HuH-7 (cell line): ENCODE measurements at regions not wholly inside any gene's neighbourhood (a gene's known extent, or its start where the extent isn't known, plus 50 kb on each side); places are given as distances from the start of the nearest gene placed in this dataset.
"Not testable (repeated sequence)": the region's sequence is repeated elsewhere in the genome, so short reads cannot be mapped to it uniquely, and the experiment has no call there.

Source experiments
- DNase-seq: peaks from one replicate; pipeline ENCODE4 v3.0.0; 2011; ENCODE audit warnings: low spot score

DNA sequence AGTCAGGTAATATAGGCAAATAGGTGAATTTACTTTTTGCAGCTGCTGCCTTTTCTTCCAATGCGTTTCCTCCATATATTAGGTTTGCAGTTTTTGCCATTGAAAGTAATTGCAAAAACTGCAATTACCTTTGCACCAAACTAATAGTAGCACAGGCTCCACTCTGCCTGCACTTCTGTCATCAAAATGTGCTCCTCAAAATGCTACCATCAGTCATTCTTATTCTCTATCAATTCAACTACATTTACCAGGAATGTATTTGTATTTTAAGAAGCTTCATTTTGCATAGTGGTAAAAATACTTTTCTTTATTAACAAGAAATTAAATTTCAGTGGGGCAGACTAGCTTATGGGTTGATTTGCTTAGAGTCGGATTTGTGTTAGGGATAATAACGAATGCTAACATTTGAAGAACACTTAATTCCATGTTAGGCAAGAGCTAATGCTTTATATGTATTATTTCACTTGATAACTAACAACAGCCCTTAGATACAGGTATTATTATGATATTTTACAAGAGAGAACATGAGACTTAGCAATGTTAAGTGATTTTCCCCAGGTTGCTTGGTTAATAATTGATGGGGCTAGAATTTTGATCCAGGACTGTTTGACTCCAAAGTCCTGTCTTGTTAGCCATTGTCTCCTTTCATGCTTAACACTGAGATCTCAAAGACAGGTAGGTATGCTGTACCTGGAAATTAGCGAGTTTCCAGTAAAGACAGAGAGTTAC, 300.4 kb downstream of the MAN2A1 start:
- peak; percentile 20 for DNase-seq

DNA sequence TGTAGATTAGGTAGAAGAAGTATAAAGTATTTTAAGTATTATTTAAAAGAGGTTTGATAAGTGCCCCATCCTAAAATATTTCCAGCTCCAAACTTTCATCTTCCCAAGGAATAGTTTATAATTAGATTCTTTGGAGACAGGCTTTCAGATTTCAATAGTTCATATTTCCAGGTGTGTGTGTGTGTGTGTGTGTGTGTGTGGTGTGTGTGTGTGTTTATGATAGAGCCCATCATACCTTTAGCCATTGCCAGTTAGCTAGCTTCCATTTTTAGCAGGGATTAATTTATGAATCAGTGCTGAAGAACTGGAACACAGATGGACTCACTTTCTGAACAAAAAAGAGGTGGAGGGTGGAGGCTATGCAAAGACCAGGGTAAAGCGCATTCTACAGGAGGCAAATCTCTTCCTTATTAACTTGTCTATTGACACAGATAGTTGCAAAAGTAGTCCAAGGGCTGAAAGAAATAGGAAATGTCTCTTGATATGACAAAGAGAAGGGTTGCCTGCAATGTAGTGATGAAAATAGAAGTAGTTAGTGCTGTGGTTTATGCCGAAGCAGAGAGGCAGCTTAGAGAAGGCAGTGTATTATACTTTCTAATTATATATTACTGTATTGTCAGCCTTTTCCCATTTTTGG, 301.1 kb downstream of the MAN2A1 start:
- no peak for DNase-seq

DNA sequence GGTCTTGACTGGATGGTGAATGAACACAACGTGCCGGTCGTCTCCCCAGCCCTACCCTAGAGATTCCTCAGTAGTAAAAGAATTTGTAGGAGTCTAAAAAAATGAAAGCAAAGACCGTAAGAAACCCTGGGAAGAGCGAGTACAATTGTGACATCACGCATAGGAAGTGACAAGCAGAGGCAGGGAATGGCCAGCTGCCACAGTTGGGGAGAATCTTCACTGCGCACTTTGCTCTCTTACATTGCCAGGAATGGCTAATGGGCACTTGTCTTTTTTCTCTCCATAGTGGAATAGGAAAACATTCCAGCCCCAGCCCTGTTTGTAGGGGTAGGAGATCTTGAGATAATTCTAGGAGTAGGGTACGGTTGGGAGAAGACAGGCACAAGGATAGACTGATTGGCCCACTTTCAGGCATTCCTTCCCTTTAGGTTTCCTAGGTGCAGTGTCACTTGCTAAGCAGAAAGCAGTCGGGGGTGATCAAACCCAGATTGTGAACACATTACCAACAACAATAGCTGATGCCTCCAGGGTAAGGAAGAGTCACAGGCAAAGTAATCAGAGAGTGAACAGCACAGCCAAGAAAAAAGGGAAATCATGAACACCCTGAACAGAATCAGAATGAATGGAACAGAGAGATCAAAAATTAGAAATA, 302.7 kb downstream of the MAN2A1 start:
- DNase-seq: no peak

DNA sequence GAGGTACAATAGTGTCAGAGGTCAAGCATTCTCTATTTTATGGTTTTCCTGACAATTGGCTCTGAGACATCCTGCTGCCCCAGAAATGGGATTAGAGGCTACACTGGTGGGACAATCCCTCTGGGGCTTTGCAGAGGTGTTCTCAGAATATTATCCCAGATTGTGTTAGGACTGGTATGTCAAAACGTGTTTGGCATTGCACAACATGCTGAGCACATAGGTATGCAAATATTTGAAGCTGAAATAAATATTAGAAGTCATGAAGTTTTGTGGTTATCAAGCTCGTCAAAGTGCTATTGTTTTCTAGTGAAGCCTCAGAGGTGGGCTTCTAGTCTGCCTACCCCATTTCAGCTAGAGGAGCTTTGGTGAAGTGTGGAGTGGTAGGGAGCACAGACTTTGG, 304.4 kb downstream of the MAN2A1 start:
- no peak for DNase-seq

DNA sequence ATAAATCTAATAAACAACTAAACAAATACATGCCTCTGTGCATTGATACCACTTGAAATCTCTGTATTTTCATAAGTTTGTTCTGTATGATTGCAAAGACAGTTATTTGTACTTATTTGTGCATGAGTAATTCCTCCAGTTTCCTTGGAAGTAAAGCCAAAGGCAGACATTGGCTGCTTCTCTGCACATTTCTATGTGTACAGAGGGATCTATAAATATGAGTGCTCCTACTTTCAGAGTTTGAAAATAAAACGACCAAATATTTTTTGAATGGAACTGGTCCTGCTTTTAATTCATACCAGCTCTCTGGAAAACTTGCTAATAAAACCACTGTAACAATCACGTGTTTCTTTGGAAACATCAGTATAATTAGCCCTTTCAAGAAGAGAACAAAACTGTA, 306.5 kb downstream of the MAN2A1 start:
- no peak for DNase-seq

DNA sequence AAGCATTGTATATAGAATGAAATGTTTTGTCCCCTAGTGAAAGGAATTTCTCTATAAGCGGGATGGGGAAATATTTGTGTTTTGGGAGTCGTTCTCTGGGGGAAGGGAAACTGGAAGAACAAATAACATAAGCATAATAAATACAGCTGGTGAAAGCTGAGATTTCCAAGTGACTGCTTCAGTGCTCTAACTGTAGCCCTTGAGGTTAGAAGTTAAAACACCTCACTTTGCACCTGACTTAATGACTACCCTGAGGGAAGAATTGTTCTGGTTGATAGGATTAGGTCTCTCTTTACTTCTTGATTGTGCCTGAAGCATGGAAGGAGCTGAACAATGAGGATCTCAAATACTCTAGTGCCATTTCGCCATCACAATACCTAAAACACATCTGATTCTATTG, 307.4 kb downstream of the MAN2A1 start:
- DNase-seq: no peak

DNA sequence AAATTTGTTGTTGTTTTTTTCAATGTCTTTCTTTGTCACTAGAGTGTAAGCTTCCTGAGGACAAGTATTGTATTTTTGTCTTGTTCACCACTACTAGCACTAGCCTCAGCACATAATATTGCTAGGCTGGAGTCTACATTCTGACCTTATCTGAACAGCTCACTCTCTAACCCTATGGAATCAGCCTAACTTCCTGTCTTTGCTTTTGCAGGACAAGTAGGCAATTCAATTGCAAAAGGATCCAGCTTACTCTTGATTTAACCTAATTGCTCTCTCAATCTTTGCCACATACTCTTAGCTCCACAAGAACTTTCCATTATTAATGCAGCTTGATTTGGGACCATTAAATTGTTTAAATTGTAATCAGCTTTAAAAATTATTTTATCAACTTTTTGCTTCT, 308.5 kb downstream of the MAN2A1 start:
- DNase-seq: no peak

DNA sequence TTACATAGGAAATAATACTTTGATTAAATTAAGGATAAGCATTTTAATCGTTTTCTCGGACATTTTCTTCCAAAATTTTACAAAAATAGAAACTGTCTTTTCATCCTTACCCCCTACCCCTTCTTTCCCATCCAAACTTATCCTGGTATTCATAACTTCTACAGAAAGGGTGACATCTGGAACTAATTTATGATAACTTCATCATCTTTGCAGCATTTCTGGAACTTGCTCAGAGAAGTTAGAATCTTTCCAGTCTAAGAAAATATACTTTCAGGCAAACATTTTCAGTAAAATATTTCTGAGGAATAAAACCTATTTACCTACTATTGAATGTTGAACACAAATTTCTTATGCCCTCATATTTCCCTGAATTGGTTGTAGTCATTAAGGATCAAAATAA, 309.0 kb downstream of the MAN2A1 start:
- no peak for DNase-seq

DNA sequence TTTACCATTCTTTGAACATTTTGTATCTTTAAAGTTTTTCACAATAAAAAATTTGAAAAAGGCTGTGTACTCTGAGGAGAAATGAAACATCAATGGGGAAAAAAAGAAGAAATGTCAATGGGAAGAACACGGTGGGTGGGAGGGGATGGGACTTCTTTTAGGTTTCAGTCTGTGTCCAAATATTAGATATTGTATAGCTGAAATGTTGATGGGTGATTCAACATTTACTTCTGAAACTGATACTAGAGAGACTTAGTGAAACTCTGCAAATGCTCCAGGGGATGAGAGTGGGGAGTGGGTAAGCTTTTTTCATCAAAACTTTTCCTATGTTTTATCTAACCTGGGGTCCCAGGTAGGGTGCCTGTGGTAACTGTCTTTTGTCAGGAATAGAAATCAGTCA, 311.9 kb downstream of the MAN2A1 start:
- DNase-seq: no peak

DNA sequence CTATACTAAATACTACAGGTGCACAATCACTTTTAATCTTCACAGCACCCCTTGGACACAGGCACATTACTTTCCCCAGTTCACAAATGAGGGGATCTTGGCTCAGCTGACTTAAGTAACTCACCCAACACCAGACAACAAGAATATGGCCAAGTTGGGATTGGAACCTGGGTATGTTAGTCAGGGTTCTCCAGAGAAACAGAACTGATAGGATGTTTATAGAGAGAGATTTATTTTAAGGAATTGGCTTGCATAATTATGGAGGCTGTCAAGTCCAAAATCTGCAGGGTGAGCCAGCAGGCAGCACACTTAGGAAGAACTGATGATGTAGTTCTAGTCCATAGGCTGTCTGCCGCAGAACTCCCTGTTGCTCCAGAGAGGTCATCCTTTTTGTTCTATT, 312.9 kb downstream of the MAN2A1 start:
- DNase-seq: no peak

DNA sequence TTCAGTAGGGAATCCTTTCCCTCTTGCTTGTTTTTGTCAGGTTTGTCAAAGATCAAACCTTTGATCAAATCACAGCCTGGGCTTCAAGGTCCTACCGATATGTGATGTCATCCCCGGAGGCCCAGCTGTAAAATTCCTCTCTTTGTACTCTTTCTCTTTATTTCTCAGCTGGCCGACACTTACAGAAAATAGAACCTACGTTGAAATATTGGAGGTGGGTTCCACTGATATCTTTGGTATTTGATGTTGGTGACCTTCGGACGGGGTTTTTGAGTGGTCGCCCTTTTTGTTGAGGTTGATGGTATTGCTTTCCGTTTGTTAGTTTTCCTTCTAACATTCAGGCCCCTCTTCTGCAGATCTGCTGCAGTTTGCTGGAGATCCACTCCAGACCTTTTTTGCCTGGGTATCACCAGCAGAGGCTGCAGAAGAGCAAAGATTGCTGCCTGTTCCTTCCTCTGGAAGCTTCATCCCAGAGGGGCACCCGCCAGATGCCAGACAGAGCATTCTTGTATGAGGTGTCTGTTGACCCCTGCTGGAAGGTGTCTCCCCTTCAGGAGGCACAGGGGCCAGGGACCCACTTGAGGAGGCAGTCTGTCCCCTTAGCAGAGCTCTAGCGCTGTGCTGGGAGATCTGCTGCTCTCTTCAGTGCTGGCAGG, 316.3 kb downstream of the MAN2A1 start:
- DNase-seq: not testable (repeated sequence)

DNA sequence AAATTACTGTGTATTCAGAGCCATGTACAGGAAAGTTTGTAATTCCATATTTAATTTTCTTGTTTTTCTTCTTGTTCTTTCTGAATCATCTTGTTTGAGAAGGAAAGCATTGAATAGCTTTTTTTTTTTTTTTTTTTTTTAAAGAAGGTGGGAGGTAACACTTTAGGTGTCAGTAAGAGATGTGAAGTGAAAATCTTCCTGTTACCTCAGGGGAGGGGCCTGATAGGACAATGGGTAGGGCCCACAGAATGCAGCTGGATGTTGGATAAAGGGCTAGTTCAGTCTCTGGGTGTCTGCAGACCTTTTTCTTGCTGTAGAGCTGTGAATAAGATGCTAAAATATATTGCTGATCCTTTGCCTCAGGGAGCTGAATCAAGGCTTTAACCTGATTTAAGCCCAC, 317.4 kb downstream of the MAN2A1 start:
- DNase-seq: no peak

DNA sequence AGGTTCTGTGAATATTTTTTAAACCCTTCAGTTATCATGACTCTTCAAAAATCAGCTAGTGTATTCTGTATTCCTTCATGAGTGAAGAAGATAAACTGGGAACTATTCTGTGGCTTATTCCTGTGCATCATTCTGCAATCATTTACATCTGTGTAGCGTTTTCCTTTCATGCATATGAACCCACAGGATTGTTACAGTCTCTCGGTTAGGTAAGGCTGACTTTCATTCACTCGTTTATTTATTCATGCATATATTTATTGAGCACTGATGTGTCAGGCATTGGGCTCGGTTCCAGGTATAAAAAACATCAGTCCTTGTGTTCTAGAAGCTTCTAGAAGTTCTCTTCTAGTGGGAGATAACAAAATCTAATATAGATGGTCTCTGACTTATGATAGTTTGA, 318.4 kb downstream of the MAN2A1 start:
- no peak for DNase-seq

DNA sequence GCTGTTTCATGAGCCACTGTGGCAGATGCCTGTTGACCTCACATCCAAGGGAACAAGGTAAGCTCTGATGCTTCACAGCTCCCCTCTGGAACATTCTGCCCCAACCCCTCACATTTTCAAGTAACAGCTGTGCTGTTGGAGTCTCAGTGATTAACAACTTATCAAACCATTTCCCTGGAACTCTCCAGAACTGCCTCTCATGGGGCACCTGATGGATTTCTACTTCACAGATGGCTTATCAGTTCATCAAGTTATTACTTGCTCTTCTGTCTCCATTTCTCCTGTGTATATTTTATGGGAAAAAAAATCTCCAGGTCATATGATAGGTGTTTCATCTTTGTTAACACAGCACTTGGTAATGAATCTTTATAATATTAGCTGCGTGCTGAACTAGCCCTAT, 322.4 kb downstream of the MAN2A1 start:
- DNase-seq: no peak

DNA sequence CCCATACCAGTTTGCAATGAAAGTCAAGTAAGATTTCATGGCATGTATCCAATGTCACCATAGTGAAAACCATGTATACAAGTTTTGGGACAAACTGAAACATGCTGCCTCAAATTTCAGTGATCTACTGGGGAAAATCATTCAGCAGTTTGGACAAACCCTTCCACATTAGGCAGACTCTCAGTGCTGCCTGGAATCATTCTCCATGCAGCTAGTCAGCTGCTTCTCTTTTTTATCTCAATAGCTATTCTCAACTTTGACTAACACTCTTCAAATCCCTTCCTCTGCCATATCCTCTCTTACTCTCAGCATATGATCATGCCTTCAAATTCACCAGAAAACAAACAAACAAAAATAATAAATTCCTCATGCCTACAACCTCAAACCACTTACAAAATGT, 323.3 kb downstream of the MAN2A1 start:
- DNase-seq: no peak

DNA sequence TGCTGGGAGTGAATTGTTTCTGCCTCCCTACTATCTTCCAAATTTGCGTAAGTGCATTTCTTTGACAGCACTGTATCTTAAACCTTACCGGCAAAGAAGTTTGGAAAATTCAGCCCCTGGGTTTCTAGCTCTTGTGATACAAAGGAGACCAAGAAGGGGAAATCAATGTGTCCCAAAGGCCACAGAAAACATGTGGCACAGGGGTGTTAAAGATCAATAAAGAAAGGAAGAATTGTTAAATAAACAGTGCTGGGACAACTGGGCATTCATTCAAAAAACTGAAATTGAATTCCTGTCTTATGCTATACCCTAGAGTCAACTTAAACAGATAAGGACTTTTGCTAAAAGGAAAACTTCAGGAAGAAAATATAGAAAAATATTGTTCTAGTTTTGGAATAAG, 328.1 kb downstream of the MAN2A1 start:
- no peak for DNase-seq

DNA sequence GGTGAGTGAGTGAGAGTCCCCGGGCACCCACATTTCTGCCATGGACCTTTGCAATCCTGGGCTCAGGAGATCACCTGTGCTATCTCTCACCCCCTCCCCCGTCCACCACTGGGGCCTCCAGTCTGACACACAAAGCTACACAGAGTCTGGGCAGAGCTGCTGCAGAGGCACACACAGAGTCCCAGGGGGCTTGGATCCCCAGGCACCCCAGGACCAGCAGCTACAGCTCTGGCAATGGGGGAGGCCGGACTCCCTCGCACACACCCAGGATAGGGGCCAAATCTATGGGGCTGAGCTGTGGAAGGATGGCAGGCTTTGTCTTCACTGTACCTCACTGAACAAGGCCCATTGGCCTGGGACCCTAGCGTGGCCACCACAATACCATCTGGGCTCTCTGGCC, 328.8 kb downstream of the MAN2A1 start:
- DNase-seq: no peak

DNA sequence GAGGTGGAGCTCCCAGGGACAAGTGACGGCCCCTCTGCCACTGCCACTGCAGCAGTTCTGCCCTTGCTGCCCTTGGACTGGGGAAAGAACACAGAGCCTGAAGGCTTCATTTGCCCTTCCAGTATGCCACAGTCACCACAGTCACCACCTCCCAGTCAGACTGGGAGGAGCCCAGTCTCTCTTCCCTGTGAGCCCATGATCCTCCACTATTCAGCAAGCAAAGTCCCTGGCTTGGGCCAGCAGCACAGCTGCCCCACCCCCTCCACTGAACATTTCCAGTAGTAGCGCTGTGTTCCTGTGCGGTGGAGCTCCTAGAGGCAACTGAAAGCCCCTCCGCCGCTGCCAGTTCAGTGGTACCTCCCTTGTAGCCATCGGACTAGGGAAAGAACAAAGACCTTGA, 329.4 kb downstream of the MAN2A1 start:
- no peak for DNase-seq

DNA sequence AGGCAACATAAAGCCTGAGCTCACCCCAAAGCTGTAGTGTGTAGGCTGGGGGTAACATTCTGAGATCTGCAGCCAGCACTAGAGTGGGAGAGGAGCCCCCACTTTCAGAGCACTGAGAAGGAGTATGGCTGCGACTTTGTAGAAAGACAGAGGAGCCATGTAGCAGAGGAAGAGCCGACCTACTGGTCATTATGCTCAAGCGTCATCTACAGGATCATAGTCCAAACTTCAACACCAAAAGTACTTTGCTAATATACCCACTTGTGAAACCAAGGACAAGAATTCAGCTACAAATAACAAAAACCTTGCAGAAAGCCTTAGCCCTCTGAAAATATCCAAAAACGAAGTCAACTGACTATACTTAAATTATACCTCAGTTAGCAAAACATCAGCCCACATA, 330.1 kb downstream of the MAN2A1 start:
- no peak for DNase-seq

DNA sequence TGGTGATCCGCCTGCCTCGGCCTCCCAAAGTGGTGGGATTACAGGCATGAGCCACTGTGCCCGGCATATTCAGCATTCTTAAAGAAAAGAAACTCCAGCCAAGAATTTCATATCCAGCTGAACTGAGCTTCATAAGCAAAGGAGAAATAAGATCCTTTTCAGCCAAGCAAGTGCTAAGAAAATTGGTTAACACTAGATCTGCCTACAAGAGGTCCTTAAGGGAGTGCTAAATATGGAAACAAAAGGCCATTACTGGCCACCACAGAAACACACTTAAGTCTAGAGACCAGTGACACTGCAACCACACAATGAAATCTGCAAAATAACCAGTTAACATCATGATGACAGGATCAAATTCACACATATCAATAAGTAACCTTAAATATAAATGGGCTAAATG, 331.5 kb downstream of the MAN2A1 start:
- no peak for DNase-seq

DNA sequence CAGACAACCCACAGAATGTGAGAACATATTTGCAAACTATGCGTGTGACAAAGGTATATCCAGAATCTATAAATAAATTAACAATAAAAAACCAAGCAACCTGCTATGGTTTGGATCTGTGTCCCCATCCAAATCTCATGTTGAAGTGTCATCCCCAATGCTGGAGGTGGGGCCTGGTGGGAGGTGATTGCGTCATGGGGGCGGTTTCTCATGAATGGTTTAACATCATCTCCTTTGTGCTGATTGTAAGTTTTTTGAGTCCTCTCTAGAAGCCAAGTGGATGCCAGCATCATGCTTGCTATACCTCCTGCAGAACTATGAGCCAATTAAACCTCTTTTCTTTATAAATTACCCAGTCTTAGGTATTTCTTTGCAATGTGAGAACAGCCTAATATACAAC, 335.4 kb downstream of the MAN2A1 start:
- DNase-seq: no peak

DNA sequence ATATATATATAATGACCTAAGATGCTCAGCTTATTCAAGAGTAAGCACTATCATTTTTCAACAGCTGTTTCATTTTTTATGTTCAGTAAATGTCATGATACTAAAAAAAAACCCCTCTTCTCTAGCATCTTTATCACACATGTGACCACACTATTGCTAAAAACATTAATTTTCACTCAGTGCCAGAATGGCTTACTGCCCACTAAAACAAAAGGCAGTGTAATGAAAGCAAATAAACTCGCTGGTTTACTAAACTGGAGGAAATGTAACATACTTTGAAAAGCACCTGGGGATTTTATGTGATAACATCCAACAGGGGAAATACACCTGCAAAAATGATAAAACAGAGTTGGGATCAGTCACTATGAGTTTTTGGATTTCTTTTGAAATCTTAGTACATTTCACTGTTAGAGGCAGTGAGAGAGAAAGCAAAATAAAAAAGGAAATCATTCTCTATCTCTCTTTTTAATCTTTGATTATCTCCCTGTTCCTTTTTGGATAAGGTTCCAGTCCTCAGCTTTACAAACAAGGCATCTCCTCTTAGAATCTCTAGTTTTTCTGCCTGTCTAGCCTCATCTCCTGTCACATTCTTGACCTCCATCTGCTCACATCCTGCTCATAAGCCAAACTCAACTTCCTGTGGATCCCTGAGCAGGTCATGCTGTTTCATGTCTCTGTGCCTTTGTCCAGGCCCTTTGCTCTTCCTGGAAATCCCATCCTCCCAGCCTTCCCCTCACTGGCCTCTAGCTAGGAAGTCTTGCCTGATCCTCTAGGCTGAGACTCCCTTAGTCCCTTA, 338.0 kb downstream of the MAN2A1 start:
- no peak for DNase-seq
